Glutamatergic neuron (in vitro differentiated cells): ENCODE measurements at regions not wholly inside any gene's neighbourhood (a gene's known extent, or its start where the extent isn't known, plus 50 kb on each side); places are given as distances from the start of the nearest gene placed in this dataset.

Experiments used
- DNase-seq: peaks from one replicate; pipeline ENCODE4 v3.0.0; 2022
- H3K27ac Mint-ChIP-seq: one replicate; pipeline ENCODE4 v1.8.0; 2020; ENCODE audit warnings: mild to moderate bottlenecking, mixed read lengths, inconsistent platforms; ENCODE audit not compliant: unreplicated experiment
- H3K27me3 Mint-ChIP-seq: one replicate; pipeline ENCODE4 v1.8.0; 2020; ENCODE audit warnings: mild to moderate bottlenecking, moderate library complexity, mixed read lengths, inconsistent platforms; ENCODE audit not compliant: unreplicated experiment
- H3K36me3 Mint-ChIP-seq: one replicate; pipeline ENCODE4 v1.8.0; 2020; ENCODE audit warnings: mild to moderate bottlenecking, mixed read lengths, inconsistent platforms; ENCODE audit not compliant: unreplicated experiment
- H3K4me1 Mint-ChIP-seq: one replicate; pipeline ENCODE4 v1.8.0; 2020; ENCODE audit warnings: mild to moderate bottlenecking, low read depth, mixed read lengths, inconsistent platforms; ENCODE audit not compliant: unreplicated experiment
- H3K4me3 Mint-ChIP-seq: one replicate; pipeline ENCODE4 v1.8.0; 2020; ENCODE audit warnings: mild to moderate bottlenecking, mixed read lengths, inconsistent platforms; ENCODE audit not compliant: unreplicated experiment
- H3K9me3 Mint-ChIP-seq: one replicate; pipeline ENCODE4 v1.8.0; 2020; ENCODE audit warnings: mild to moderate bottlenecking, moderate library complexity, mixed read lengths, inconsistent platforms; ENCODE audit not compliant: unreplicated experiment
- TF ChIP-seq, protein P1 (sequence below): fragments of 200-600 bp; sonication (generic); IDR thresholded peaks from one replicate; pipeline ENCODE4 v1.5.0; 2021; ENCODE audit not compliant: partially characterized antibody, unreplicated experiment

DNA sequence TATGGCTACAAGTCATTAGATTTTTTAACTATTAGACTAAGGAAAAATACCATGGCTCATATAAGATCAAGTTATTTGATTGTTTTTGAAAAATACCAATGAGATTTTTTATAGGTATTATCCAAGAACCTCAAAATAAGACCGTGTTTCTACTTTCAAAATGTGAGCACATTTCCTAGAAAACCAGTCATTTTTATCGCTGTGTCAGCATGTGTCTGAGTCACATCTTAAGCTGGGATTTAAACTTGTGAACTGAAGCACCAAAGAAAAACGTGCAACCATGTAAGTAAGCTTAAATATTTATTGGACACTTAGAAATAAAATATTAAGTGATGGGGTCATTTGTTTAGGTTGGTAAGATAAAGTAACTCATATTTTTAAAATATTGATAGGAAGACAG lies 1676.0 kb upstream of the NUDT12 start:
- Mint-ChIP-seq H3K9me3 (no peaks in the 10 kb centered on the region), H3K4me3 (no peak overlapping the region), H3K4me1 (no peaks in the 10 kb centered on the region), H3K27ac (no peak overlapping the region), H3K27me3 (no peaks in the 10 kb centered on the region), H3K36me3 (no peaks in the 10 kb centered on the region)
- TF ChIP-seq, protein P1, sequence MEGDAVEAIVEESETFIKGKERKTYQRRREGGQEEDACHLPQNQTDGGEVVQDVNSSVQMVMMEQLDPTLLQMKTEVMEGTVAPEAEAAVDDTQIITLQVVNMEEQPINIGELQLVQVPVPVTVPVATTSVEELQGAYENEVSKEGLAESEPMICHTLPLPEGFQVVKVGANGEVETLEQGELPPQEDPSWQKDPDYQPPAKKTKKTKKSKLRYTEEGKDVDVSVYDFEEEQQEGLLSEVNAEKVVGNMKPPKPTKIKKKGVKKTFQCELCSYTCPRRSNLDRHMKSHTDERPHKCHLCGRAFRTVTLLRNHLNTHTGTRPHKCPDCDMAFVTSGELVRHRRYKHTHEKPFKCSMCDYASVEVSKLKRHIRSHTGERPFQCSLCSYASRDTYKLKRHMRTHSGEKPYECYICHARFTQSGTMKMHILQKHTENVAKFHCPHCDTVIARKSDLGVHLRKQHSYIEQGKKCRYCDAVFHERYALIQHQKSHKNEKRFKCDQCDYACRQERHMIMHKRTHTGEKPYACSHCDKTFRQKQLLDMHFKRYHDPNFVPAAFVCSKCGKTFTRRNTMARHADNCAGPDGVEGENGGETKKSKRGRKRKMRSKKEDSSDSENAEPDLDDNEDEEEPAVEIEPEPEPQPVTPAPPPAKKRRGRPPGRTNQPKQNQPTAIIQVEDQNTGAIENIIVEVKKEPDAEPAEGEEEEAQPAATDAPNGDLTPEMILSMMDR: no peak
- no peak for DNase-seq

DNA sequence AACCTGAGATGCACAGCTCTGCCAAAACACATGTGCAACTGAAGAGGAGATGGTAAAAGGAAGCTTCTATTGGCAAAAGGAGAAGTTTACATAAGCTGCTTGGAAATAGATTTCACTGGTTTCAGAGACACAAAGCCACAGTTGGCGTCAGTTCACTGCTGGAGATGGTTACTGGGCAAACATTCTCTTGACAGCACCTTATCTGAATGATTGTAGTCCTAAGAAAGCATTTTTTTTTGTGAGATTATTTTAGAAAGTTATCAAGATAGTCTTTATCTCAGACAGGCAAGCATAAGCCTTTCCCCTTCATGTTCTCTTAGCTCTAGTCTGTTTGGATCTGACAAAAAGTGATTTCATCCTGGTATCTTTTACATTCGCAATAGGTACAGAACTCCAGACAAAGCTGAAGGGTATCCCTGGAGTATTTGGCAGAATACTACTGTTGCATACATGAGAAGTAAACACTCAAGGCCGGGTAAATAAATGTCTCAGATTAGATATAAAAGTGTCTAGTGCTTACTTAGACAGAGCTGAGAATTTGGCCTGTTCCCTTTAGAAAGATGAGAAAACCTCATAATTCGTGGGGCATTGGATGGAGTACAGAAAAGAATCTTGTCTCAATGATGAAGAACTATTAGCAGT lies 1668.0 kb upstream of the NUDT12 start:
- H3K36me3 Mint-ChIP-seq: no peaks in the 10 kb centered on the region
- no peaks in the 10 kb centered on the region for H3K4me1 Mint-ChIP-seq
- H3K27ac Mint-ChIP-seq: no peak overlapping the region
- H3K27me3 Mint-ChIP-seq: no peaks in the 10 kb centered on the region
- TF ChIP-seq, protein P1: no peak
- no peak for DNase-seq
- no peaks in the 10 kb centered on the region for H3K9me3 Mint-ChIP-seq
- no peak overlapping the region for H3K4me3 Mint-ChIP-seq

DNA sequence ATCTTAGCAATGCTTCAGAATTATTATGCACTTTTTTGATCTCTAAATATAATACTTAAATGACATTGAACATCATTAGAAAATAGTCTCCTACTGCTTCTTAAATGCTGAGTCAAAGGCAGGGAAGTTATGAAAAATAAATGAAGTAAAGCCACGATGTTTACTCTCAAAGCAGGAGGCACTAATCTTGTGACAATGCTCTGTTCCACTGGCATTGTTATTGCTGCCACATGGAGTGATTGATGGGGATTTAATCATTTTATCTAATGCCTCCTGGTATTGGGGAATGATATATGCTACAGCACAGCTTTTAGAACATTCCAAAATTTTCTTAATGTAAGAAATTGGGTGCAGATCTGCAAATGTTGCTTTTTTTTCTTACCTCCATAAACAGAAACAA lies 1655.4 kb upstream of the NUDT12 start:
- no peaks in the 10 kb centered on the region for H3K9me3 Mint-ChIP-seq
- no peak overlapping the region for H3K27ac Mint-ChIP-seq
- H3K36me3 Mint-ChIP-seq: no peaks in the 10 kb centered on the region
- peaks cover 4% of the 10 kb centered on the region for H3K4me1 Mint-ChIP-seq
- TF ChIP-seq, protein P1: no peak
- no peak overlapping the region for H3K4me3 Mint-ChIP-seq
- no peak for DNase-seq
- no peaks in the 10 kb centered on the region for H3K27me3 Mint-ChIP-seq

DNA sequence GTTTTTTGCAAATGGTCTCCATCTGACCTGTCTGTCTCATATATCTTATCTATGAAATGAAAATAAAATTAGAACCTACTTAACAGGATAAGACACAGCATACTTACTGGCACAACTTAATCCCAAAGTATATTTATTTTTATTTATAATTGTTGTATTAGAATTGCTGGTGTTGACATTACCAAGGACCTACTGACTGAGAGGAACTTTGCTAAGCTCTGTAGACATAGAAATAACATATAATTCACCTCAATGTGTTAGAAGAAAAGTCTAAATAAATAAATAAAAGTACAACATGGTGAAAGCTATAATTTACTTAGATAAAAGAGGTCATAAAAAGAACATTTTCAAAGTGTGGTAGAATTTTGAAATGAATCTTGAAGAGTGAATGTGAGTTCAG lies 1650.5 kb upstream of the NUDT12 start:
- peaks cover 2% of the 10 kb centered on the region for H3K27me3 Mint-ChIP-seq
- H3K36me3 Mint-ChIP-seq: no peaks in the 10 kb centered on the region
- TF ChIP-seq, protein P1: no peak
- no peak for DNase-seq
- H3K4me1 Mint-ChIP-seq: peaks cover 8% of the 10 kb centered on the region
- H3K4me3 Mint-ChIP-seq: no peak overlapping the region
- no peak overlapping the region for H3K27ac Mint-ChIP-seq
- peaks cover 3% of the 10 kb centered on the region for H3K9me3 Mint-ChIP-seq

DNA sequence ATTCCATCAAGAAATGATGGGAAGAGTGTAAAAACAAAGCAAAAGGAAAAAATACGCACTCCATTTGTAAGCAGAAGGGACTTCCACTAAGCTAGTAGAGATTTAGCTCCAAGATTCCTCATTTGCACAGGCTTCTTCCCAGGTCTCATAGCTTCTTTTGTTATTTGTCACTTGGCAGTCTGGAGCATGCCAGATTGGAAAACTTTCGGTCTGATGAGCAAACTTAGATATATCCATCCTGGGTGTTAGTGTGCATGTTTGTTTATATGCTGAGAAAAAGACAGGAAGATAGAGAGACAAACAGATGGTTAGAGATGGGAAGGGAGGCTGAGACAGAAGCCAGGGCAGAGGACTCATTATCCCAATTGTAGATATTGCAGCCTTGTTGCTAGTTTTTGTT lies 1644.5 kb upstream of the NUDT12 start:
- Mint-ChIP-seq H3K27me3 (peaks cover 6% of the 10 kb centered on the region), H3K4me3 (no peak overlapping the region), H3K9me3 (peaks cover 5% of the 10 kb centered on the region), H3K27ac (no peak overlapping the region), H3K4me1 (peaks cover 4% of the 10 kb centered on the region), H3K36me3 (no peaks in the 10 kb centered on the region)
- DNase-seq: no peak
- TF ChIP-seq, protein P1: no peak
